Activated T-helper 1 cell treated with anti-CD3 and anti-CD28 coated beads, Interleukin-12 subunit alpha, Interleukin-12 subunit beta, Interleukin-2, Interleukin-4 antibody, amounts not matched to agents 30 ng/mL and 10 ng/mL and 1 ng/mL, durations not matched to agents 14 hours and 24 hours and 36 hours (primary cell): ENCODE measurements at regions not wholly inside any gene's neighbourhood (a gene's known extent, or its start where the extent isn't known, plus 50 kb on each side); places are given as distances from the start of the nearest gene placed in this dataset.

ENCODE experiments used
- DNase-seq: peaks from one replicate; pipeline ENCODE4 v3.0.0; 2021; ENCODE audit warnings: low spot score
- H3K27ac Mint-ChIP-seq: one replicate; pipeline ENCODE4 v1.8.0; 2021; ENCODE audit warnings: mild to moderate bottlenecking, mixed read lengths
- H3K27me3 Mint-ChIP-seq: one replicate; pipeline ENCODE4 v1.8.0; 2022; ENCODE audit warnings: mild to moderate bottlenecking, moderate library complexity, mixed read lengths; ENCODE audit not compliant: insufficient read depth
- H3K36me3 Mint-ChIP-seq: one replicate; pipeline ENCODE4 v1.8.0; 2021; ENCODE audit warnings: low read depth, mixed read lengths
- H3K4me1 Mint-ChIP-seq: one replicate; pipeline ENCODE4 v1.8.0; 2021; ENCODE audit warnings: low read depth, mixed read lengths
- H3K4me3 Mint-ChIP-seq: one replicate; pipeline ENCODE4 v1.8.0; 2021; ENCODE audit warnings: mild to moderate bottlenecking, moderate library complexity, mixed read lengths
- H3K9me3 Mint-ChIP-seq: one replicate; pipeline ENCODE4 v1.8.0; 2021; ENCODE audit warnings: mixed read lengths
- intact Hi-C: fragments of 100-400 bp; cut with micrococcal nuclease; formaldehyde crosslinking; loops from one replicate; pipeline ENCODE4 v1.15.1; 2024

GRCh38 chr9:88645172-88645878 is 110.3 kb downstream of the NXNL2 start:
- no peak for DNase-seq
- H3K36me3 Mint-ChIP-seq, result no peaks in the 10 kb centered on the region
- H3K27me3 Mint-ChIP-seq, result peaks cover 7% of the 10 kb centered on the region
- intact Hi-C loops, result no loop called here
- no peak overlapping the region for H3K4me3 Mint-ChIP-seq
- H3K4me1 Mint-ChIP-seq, result no peaks in the 10 kb centered on the region
- no peaks in the 10 kb centered on the region for H3K9me3 Mint-ChIP-seq
- H3K27ac Mint-ChIP-seq, result no peak overlapping the region

DNA sequence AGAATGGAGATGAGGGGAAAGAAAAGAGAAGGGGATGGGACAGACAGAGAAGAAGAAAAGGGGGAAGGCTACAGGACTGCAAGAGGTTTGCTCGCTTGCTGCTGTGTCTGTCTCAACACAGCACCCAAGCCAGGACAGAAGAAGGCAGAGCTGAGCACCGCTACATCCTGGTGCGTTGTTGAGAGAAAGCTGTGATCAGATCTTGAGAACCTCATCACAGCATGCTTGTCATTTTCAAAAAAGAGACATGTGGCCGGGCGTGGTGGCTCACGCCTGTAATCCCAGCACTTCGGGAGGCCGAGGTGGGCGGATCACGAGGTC is 110.9 kb downstream of the NXNL2 start:
- no peak for DNase-seq
- Mint-ChIP-seq H3K27me3 (peaks cover 7% of the 10 kb centered on the region), H3K9me3 (no peaks in the 10 kb centered on the region), H3K27ac (no peak overlapping the region), H3K4me1 (no peaks in the 10 kb centered on the region), H3K36me3 (no peaks in the 10 kb centered on the region), H3K4me3 (no peak overlapping the region)
- intact Hi-C loops, result no loop called here

DNA sequence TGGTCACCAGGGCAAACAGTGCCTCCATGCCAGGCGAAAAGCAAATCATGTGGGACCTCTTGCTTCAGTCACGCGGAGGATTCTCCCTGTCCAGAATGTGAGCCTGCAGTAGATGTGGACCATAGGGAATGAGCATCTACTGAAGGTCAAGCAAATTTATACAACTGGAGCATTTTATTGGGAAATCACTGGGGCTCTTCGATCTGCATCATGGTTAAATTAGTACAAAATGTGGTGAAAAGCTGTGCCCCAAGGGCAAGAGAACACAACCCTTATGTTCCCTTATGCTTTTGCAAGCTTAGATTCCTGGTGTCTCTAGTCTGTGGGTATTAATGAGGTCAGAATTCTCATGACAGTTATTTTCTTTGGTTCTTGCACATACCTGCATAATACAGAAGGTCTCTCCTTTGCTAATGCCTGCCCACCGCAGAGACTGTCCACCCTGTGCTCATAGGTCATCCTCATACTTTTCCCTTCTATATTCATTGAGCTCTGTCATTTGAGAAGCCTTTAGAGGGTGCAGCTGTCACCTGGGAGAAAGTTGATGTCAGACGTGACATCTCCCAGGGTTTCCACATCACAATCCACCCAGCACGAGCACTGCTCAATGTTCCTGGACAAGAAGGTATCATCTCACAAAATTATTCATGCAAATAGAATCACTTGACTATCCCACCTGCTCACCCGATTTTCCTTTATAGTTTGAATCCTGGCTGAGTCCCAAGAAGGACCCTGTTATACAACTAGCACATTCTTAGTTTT is 111.7 kb downstream of the NXNL2 start:
- no peaks in the 10 kb centered on the region for H3K9me3 Mint-ChIP-seq
- no peak overlapping the region for H3K27ac Mint-ChIP-seq
- intact Hi-C loops, result no loop called here
- no peak for DNase-seq
- no peak overlapping the region for H3K4me3 Mint-ChIP-seq
- H3K4me1 Mint-ChIP-seq, result no peaks in the 10 kb centered on the region
- peaks cover 7% of the 10 kb centered on the region for H3K27me3 Mint-ChIP-seq
- H3K36me3 Mint-ChIP-seq, result no peaks in the 10 kb centered on the region

GRCh38 chr9:88651682-88652633 is 117.0 kb downstream of the NXNL2 start:
- no peak for DNase-seq
- Mint-ChIP-seq H3K36me3 (no peaks in the 10 kb centered on the region), H3K4me1 (no peaks in the 10 kb centered on the region), H3K4me3 (no peak overlapping the region), H3K27ac (no peak overlapping the region), H3K27me3 (peaks cover 8% of the 10 kb centered on the region), H3K9me3 (no peaks in the 10 kb centered on the region)
- intact Hi-C loops, result no loop called here

DNA sequence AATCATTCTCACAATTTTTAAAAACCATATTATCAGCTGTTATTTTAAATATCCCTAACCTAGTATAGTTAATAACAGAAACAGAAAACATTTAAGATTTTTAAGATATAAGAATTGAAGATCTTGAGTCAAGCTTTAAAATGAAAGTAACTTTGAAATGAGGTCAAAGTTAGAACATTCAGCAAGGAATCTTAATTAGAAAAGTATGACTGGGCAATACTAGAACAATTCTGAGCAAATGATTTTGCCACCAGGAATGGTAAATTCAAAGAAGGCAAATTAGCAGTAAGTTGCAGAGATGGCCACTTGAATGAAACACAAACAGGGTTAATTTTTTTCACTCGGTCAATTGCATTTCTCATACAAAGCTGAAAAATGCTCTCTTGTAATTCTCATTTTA is 117.9 kb downstream of the NXNL2 start:
- Mint-ChIP-seq H3K4me1 (no peaks in the 10 kb centered on the region), H3K4me3 (no peak overlapping the region), H3K36me3 (no peaks in the 10 kb centered on the region), H3K27ac (no peak overlapping the region), H3K9me3 (no peaks in the 10 kb centered on the region), H3K27me3 (peaks cover 8% of the 10 kb centered on the region)
- no peak for DNase-seq
- intact Hi-C loops, result no loop called here

DNA sequence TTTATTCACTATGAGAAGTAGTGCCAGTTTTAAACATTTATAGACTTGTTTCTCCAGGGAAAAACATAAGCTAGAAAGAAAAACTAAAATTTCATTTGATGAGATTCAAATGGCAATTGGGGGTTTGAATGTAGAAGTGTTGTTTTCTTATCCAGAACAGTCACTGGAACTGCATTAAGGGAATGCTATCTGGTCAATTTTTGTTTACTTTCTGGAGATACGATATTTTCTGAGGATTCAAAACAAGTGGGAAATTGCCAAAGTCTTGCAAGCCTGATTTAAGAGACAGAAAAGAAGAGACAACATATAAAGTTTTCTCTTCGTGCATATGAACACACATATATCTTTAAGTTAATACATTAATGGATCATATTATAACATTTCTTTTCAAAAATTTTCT is 118.4 kb downstream of the NXNL2 start:
- Mint-ChIP-seq H3K4me1 (no peaks in the 10 kb centered on the region), H3K9me3 (no peaks in the 10 kb centered on the region), H3K27ac (no peak overlapping the region), H3K27me3 (peaks cover 8% of the 10 kb centered on the region), H3K4me3 (no peak overlapping the region), H3K36me3 (no peaks in the 10 kb centered on the region)
- no peak for DNase-seq
- intact Hi-C loops, result no loop called here

DNA sequence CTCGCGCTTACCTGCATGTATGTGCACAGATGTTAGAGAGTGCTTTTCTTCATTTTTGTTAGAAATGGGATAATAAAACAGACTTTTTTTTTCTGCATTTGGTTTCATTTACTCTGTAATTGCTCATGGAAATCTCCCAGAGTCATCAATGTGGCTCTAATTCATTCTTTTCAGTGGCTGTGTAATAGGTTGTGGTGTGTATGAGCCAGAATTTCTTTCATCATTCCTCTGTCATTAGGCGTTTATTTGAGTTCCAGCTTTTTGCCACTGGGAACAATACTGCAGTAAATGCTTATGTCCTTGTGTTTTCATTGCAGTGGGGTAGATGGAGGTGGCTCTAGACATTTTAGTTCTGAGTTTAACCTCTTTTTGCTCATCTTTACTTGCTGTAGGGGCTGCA is 118.9 kb downstream of the NXNL2 start:
- Mint-ChIP-seq H3K4me1 (no peaks in the 10 kb centered on the region), H3K27ac (no peak overlapping the region), H3K4me3 (no peak overlapping the region), H3K27me3 (peaks cover 8% of the 10 kb centered on the region), H3K36me3 (no peaks in the 10 kb centered on the region), H3K9me3 (no peaks in the 10 kb centered on the region)
- intact Hi-C loops, result no loop called here
- DNase-seq, result no peak

DNA sequence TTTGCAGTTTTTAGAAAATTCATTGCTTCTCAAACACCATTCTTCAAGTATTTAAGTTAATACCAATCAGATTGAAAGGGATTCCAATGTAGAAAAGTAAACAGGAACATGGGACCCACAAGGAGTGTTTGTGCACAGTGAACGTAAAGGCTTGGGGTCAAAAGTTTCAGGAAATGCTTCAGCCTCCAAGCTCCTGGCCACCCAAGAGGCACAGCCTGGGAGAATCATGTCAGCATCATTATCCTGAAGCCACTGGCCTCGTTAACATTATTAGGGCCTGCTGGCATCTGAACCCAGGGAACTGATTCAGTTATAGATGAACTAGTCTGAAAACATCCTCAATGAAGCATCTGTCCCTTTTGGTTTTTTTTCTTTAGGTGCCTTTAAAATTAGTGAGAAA is 122.9 kb downstream of the NXNL2 start:
- no peak for DNase-seq
- H3K36me3 Mint-ChIP-seq, result no peaks in the 10 kb centered on the region
- no peak overlapping the region for H3K27ac Mint-ChIP-seq
- no peak overlapping the region for H3K4me3 Mint-ChIP-seq
- H3K4me1 Mint-ChIP-seq, result no peaks in the 10 kb centered on the region
- peaks cover 9% of the 10 kb centered on the region for H3K27me3 Mint-ChIP-seq
- intact Hi-C loops, result no loop called here
- no peaks in the 10 kb centered on the region for H3K9me3 Mint-ChIP-seq

- DNase-seq, result no peak
- no peak overlapping the region for H3K27ac Mint-ChIP-seq
- no peaks in the 10 kb centered on the region for H3K9me3 Mint-ChIP-seq
- no peak overlapping the region for H3K4me3 Mint-ChIP-seq
- H3K27me3 Mint-ChIP-seq, result peaks cover 9% of the 10 kb centered on the region
- no peaks in the 10 kb centered on the region for H3K4me1 Mint-ChIP-seq
- no peaks in the 10 kb centered on the region for H3K36me3 Mint-ChIP-seq
- intact Hi-C loops, result no loop called here
Observed at GRCh38 chr9:88658311-88658822, 123.4 kb downstream of the NXNL2 start.

DNA sequence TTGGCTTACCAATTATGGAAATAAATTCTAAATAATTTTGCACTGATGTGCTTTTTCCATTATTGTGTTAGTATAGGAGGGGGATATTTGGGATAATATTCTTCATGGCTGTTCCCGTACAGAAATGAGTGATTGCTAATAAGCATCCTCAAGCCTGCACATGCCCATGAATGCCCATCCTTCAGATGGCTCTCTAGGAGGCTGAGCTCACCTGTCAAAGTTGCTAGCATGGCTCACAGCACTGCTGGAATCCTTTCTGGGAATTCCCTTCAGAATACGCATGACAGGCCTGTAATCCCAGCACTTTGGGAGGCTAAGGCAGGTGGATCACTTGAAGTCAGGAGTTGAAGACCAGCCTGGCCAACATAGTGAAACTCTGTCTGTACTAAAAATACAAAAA is 124.1 kb downstream of the NXNL2 start:
- Mint-ChIP-seq H3K27ac (no peak overlapping the region), H3K9me3 (no peaks in the 10 kb centered on the region), H3K27me3 (peaks cover 12% of the 10 kb centered on the region), H3K4me1 (no peaks in the 10 kb centered on the region), H3K36me3 (no peaks in the 10 kb centered on the region), H3K4me3 (no peak overlapping the region)
- no peak for DNase-seq
- intact Hi-C loops, result no loop called here

DNA sequence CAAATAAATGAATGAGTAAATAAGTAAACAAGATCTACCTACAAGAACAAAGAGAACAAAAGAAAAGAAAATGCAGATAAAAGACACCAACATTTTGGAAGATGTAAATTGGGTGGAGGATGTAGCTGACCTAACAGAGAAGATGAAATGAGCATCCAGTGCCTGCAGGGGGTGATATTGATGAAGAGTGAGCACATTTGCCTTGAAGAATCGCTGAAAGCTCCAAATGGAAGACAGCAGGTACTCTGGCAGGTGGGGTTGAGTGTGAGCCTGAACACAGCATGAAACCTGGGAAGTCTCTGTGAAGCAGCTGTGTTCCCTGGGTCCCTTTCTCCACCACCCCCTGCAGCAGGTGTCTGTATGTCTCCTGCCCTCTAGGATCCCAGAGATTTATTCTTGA is 125.6 kb downstream of the NXNL2 start:
- Mint-ChIP-seq H3K4me1 (no peaks in the 10 kb centered on the region), H3K4me3 (no peak overlapping the region), H3K27me3 (peaks cover 9% of the 10 kb centered on the region), H3K27ac (no peak overlapping the region), H3K36me3 (no peaks in the 10 kb centered on the region), H3K9me3 (no peaks in the 10 kb centered on the region)
- intact Hi-C loops, result loop anchor here (1.0 kb wide), 1 partner anchor 341 kb away; no protein-coding TSS in a partner anchor
- no peak for DNase-seq

- Mint-ChIP-seq H3K9me3 (no peaks in the 10 kb centered on the region), H3K27ac (no peak overlapping the region), H3K27me3 (peaks cover 9% of the 10 kb centered on the region), H3K4me3 (no peak overlapping the region), H3K4me1 (no peaks in the 10 kb centered on the region), H3K36me3 (no peaks in the 10 kb centered on the region)
- intact Hi-C loops, result no loop called here
- DNase-seq, result no peak
Observed at GRCh38 chr9:88661759-88662158, 126.8 kb downstream of the NXNL2 start.
